Choroid plexus epithelial cell (primary cell): ENCODE measurements at regions not wholly inside any gene's neighbourhood (a gene's known extent, or its start where the extent isn't known, plus 50 kb on each side); places are given as distances from the start of the nearest gene placed in this dataset.

Source experiments
- DNase-seq: peaks from one replicate; pipeline ENCODE4 v3.0.0-alpha.2; 2010; ENCODE audit warnings: low read depth
- H3K4me3 ChIP-seq: 2 replicates; pipeline ENCODE4 v1.5.1; 2011; ENCODE audit warnings: low read depth, mild to moderate bottlenecking, control low read depth, low read length, moderate library complexity
- TF ChIP-seq, protein P1 (sequence below): conservative IDR thresholded peaks from 2 replicates; pipeline ENCODE4 v1.5.1; 2011; ENCODE audit warnings: low read depth, mild to moderate bottlenecking, control low read depth, inconsistent platforms, low read length, moderate library complexity

DNA sequence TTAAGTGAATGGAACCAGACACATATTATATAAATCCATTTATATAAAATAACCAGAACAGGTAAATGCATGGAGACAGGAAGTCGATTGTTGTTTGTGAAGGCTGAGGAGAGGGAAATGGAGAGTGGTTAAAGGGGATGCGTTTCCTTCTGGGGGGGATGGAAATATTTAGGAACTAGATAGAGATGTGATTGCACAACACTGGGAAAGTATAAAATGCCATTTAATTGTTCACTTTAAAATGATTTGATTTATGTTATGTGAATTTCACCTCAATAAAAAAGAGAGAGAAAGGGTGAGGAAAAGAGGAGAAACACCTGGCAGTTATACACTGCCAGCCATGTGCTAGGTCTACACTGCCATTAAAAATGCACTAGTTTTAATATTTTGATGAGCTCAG is 312.6 kb downstream of the CD83 start:
- TF ChIP-seq, protein P1, sequence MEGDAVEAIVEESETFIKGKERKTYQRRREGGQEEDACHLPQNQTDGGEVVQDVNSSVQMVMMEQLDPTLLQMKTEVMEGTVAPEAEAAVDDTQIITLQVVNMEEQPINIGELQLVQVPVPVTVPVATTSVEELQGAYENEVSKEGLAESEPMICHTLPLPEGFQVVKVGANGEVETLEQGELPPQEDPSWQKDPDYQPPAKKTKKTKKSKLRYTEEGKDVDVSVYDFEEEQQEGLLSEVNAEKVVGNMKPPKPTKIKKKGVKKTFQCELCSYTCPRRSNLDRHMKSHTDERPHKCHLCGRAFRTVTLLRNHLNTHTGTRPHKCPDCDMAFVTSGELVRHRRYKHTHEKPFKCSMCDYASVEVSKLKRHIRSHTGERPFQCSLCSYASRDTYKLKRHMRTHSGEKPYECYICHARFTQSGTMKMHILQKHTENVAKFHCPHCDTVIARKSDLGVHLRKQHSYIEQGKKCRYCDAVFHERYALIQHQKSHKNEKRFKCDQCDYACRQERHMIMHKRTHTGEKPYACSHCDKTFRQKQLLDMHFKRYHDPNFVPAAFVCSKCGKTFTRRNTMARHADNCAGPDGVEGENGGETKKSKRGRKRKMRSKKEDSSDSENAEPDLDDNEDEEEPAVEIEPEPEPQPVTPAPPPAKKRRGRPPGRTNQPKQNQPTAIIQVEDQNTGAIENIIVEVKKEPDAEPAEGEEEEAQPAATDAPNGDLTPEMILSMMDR, result no peak
- no peak for DNase-seq
- H3K4me3 ChIP-seq, result no peak overlapping the region

- TF ChIP-seq, protein P1, result no peak
Measured at GRCh38 chr6:14431385-14432330, 314.1 kb downstream of the CD83 start.

GRCh38 chr6:14434916-14435690 is 317.5 kb downstream of the CD83 start:
- TF ChIP-seq, protein P1, result no peak
- no peak overlapping the region for H3K4me3 ChIP-seq
- DNase-seq, result no peak

More at GRCh38 chr6:14431385-14432330, 314.1 kb downstream of the CD83 start:
- no peak for DNase-seq
- no peak overlapping the region for H3K4me3 ChIP-seq

- no peak overlapping the region for H3K4me3 ChIP-seq
- TF ChIP-seq, protein P1, result no peak
- no peak for DNase-seq
Measured at GRCh38 chr6:14436592-14437132, 319.1 kb downstream of the CD83 start.

DNA sequence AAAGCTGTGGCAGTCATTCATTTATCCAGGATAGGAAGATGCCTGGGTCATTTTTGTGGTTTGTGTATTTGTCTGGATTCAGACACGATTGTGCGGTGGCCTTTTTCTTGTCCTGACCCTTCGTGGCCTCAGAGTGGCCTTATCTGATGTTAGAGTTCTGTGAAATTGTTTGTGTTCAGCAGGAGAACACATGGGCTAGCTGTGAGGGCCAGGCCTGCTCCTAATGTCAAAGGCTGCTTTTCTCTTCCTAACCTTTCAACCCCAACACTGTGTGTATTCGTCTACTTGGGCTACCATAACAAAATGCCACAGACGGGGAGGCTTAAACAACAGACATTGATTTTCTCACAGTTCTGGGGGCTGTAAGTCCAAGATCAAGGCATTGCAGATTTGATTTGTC is 321.8 kb downstream of the CD83 start:
- no peak for DNase-seq
- TF ChIP-seq, protein P1, result no peak
- H3K4me3 ChIP-seq, result no peak overlapping the region

DNA sequence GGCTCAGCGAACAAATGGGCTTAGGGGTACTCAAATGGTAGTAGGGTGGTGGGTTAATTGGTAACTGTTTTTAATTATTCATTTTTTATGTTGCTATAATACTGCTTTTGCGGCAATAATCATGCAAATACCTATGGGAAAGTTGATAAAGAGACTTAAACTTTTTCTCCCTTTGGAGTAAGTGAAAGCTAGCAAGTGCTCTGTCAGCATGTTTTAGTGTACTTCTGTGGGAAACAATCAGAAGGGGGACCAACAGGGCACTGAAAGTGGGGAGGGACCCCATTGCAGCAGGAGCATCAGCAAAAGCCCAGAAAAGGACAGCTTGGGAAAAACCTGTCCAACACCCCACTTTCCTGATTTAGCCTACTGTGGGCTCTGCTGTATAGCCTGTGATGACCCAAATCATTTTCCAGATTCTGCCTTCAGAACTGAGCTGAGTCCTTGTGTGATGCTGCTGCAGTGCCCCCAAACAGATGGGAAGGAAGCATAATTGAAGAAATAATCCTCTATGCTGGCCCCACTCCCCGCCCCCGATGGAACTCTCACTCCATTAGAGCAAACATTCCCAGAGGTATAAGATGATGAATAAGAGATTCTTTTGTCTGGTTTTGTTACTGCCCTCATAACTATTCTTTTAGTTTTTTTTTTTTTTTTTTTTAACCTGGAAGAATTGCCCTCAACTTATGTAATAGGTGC is 322.8 kb downstream of the CD83 start:
- DNase-seq, result no peak
- H3K4me3 ChIP-seq, result no peak overlapping the region
- TF ChIP-seq, protein P1, result no peak
